HepG2 (cell line): ENCODE measurements at regions not wholly inside any gene's neighbourhood (a gene's known extent, or its start where the extent isn't known, plus 50 kb on each side); places are given as distances from the start of the nearest gene placed in this dataset.

ENCODE experiments used
- ATAC-seq: fragments of 200-7000 bp; cut with Tn5 transposase; 3 replicates; pipeline ENCODE4 v1.9.1; 2020; ENCODE audit warnings: mild to moderate bottlenecking, moderate library complexity
- BruUV-seq: library from RNA; stranded (reverse); fragments of 400-500 nt; replicated peaks from 2 replicates; lab custom pipeline; 2021; lab: Mats Ljungman, UMichigan
- CTCF ChIA-PET: fragments of 300-600 bp; formaldehyde crosslinking; extraction: SDS; loops from one replicate; lab custom pipeline; 2021; ENCODE audit warnings: low total read pairs, inconsistent platforms, low intra/inter-chr PET ratio; lab: Yijun Ruan, JAX
- POLR2A ChIA-PET: fragments of 350-600 bp; sonication (Branson Sonifier 250); formaldehyde crosslinking; loops from one replicate; lab custom pipeline; 2020; ENCODE audit warnings: antibody characterized with exemption, inconsistent platforms; lab: Yijun Ruan, JAX
- DNase-seq: peaks from one replicate; pipeline ENCODE4 v3.0.0-alpha.2; 2015; ENCODE audit warnings: low spot score
- FAIRE-seq: peaks from 3 replicates; lab custom pipeline; 2011; peaks lifted over from hg19 to GRCh38; lab: Jason Lieb, UNC
- H2AFZ ChIP-seq: one replicate; pipeline ENCODE4 v1.6.1; 2011; ENCODE audit warnings: low read length, inconsistent platforms
- H3K27ac ChIP-seq: fragments of 300-600 bp; 3 replicates; pipeline ENCODE4 v1.8.0; 2011; ENCODE audit warnings: mixed run types, mild to moderate bottlenecking, mixed read lengths, low read length, inconsistent platforms; ENCODE audit not compliant: insufficient read depth; ENCODE audit errors: extremely low read length
- H3K27me3 ChIP-seq, 2 experiments: fragments of 200-600 bp in 1 of 2; 2 replicates in 1 of 2; 3 replicates in 1 of 2; pipeline versions ENCODE4 v1.6.0 to v1.8.0; 2011; ENCODE audit warnings: low read length in 2 of 2, mild to moderate bottlenecking in 2 of 2, moderate library complexity in 2 of 2, inconsistent platforms in 1 of 2; ENCODE audit not compliant: insufficient read depth in 2 of 2, control insufficient read depth in 1 of 2
- H3K36me3 ChIP-seq, 2 experiments: fragments of 200-600 bp in 1 of 2; replicated peaks in 1 of 2; 2 replicates in 1 of 2; 3 replicates in 1 of 2; pipeline versions ENCODE4 v1.5.1 to v1.8.0; 2011; ENCODE audit warnings: low read length in 2 of 2, inconsistent platforms in 1 of 2; ENCODE audit not compliant: insufficient read depth in 2 of 2, control insufficient read depth in 1 of 2
- H3K4me1 ChIP-seq: 2 replicates; pipeline ENCODE4 v1.5.1; 2012; ENCODE audit warnings: low read length, inconsistent platforms; ENCODE audit not compliant: insufficient read depth
- H3K4me2 ChIP-seq: 2 replicates; pipeline ENCODE4 v1.6.0; 2011; ENCODE audit warnings: low read depth, low read length, inconsistent platforms
- H3K4me3 ChIP-seq, 3 experiments: fragments of 200-600 bp in 1 of 3; sonication (generic), shearing (Covaris generic) in 1 of 3; replicated peaks in 1 of 3; 2 replicates each; pipeline ENCODE4 v1.5.1; 2011 to 2016; ENCODE audit warnings: low read length in 3 of 3, inconsistent platforms in 2 of 3, low read depth in 2 of 3, mild to moderate bottlenecking in 2 of 3, control low read depth in 1 of 3, mixed read lengths in 1 of 3; ENCODE audit not compliant: insufficient read depth in 1 of 3
- H3K79me2 ChIP-seq: one replicate; pipeline ENCODE4 v1.6.1; 2011; ENCODE audit warnings: low read length, inconsistent platforms; ENCODE audit not compliant: insufficient read depth
- H3K9ac ChIP-seq: 2 replicates; pipeline ENCODE4 v1.6.0; 2011; ENCODE audit warnings: mild to moderate bottlenecking, low read depth, low read length, inconsistent platforms; ENCODE audit not compliant: insufficient read depth
- H3K9me3 ChIP-seq: 2 replicates; pipeline ENCODE4 v1.5.1; 2012; ENCODE audit warnings: mild to moderate bottlenecking, low read length
- H4K20me1 ChIP-seq: 2 replicates; pipeline ENCODE4 v1.6.0; 2011; ENCODE audit warnings: inconsistent platforms, mild to moderate bottlenecking, low read length, moderate library complexity; ENCODE audit not compliant: insufficient read depth
- CBX1 ChIP-seq: IDR thresholded peaks from one replicate; pipeline ENCODE4 v1.6.1; 2016; ENCODE audit warnings: antibody characterized with exemption, low read depth
- HNRNPK ChIP-seq: fragments of 200-400 bp; formaldehyde crosslinking; IDR thresholded peaks from 2 replicates; pipeline ENCODE4 v1.6.1; 2018; ENCODE audit warnings: low read length, low read depth, moderate library complexity, mild to moderate bottlenecking; ENCODE audit not compliant: poor library complexity, severe bottlenecking
- MYC ChIP-seq: sonication (generic); formaldehyde crosslinking; IDR thresholded peaks from 2 replicates; pipeline ENCODE4 v1.9.0; 2021; ENCODE audit warnings: missing genetic modification reagents, borderline replicate concordance
- PHF5A ChIP-seq: IDR thresholded peaks from one replicate; pipeline ENCODE4 v1.6.1; 2018; ENCODE audit warnings: low read depth, missing genetic modification reagents; ENCODE audit not compliant: unreplicated experiment
- SMC3 ChIP-seq: IDR thresholded peaks from 2 replicates; pipeline ENCODE4 v1.6.1; 2011; ENCODE audit warnings: low read length, improper control_type of control experiment
- STAG1 ChIP-seq: sonication (generic); formaldehyde crosslinking; IDR thresholded peaks from 2 replicates; pipeline ENCODE4 v1.4.0; 2020; ENCODE audit warnings: missing genetic modification reagents
- STAT5B ChIP-seq: sonication (generic); formaldehyde crosslinking; IDR thresholded peaks from 2 replicates; pipeline ENCODE4 v1.4.0; 2020; ENCODE audit warnings: missing genetic modification reagents
- ZBTB20 ChIP-seq: sonication (generic); formaldehyde crosslinking; IDR thresholded peaks from 2 replicates; pipeline ENCODE4 v1.8.1; 2023; ENCODE audit warnings: missing genetic modification reagents, low read depth, mild to moderate bottlenecking, borderline replicate concordance
- ZNF230 ChIP-seq: sonication (generic); formaldehyde crosslinking; IDR thresholded peaks from 2 replicates; pipeline ENCODE4 v1.4.0; 2020; ENCODE audit warnings: mild to moderate bottlenecking, missing genetic modification reagents
- ZNF367 ChIP-seq: sonication (generic); formaldehyde crosslinking; IDR thresholded peaks from 2 replicates; pipeline ENCODE4 v1.4.0; 2020; ENCODE audit warnings: missing genetic modification reagents, borderline replicate concordance
- ZNF83 ChIP-seq: sonication (generic); formaldehyde crosslinking; IDR thresholded peaks from 2 replicates; pipeline ENCODE4 v1.4.0; 2020; ENCODE audit warnings: missing genetic modification reagents, mild to moderate bottlenecking, borderline replicate concordance
- WGBS: methylation state at CpG from one replicate; pipeline ENCODE4 v1.1.6; 2017; ENCODE audit warnings: low lambda C conversion rate; 5-methylcytosine and 5-hydroxymethylcytosine counted together
- in situ Hi-C: cut with HindIII; loops from 2 replicates; pipeline ENCODE4 v1.10.0; 2017; ENCODE audit warnings: low pct_unique_long_range_greater_than_20kb; ENCODE audit not compliant: extremely low pct_ligation_motif_present
- intact Hi-C: fragments of 100-400 bp; cut with micrococcal nuclease; formaldehyde crosslinking; loops from one replicate; pipeline ENCODE4 v1.10.0; 2022; ENCODE audit not compliant: unreplicated experiment
- TF ChIP-seq, protein P1 (sequence below): sonication (generic); formaldehyde crosslinking; IDR thresholded peaks from 2 replicates; pipeline ENCODE4 v1.4.0; 2020; ENCODE audit warnings: missing genetic modification reagents, borderline replicate concordance
- TF ChIP-seq, protein P2 (sequence below): sonication (generic); formaldehyde crosslinking; IDR thresholded peaks from 2 replicates; pipeline ENCODE4 v1.5.0; 2020; ENCODE audit warnings: mild to moderate bottlenecking, missing genetic modification reagents, moderate library complexity
- TF ChIP-seq, protein P3 (sequence below): sonication (generic); formaldehyde crosslinking; IDR thresholded peaks from 2 replicates; pipeline ENCODE4 v1.8.0; 2023; ENCODE audit warnings: mild to moderate bottlenecking, missing genetic modification reagents
- TF ChIP-seq, protein P4 (sequence below): sonication (generic); formaldehyde crosslinking; IDR thresholded peaks from 2 replicates; pipeline ENCODE4 v1.4.0; 2020; ENCODE audit warnings: mild to moderate bottlenecking, missing genetic modification reagents
- TF ChIP-seq, protein P5 (sequence below): sonication (generic); formaldehyde crosslinking; conservative IDR thresholded peaks from 2 replicates; pipeline ENCODE4 v1.4.0; 2020; ENCODE audit warnings: missing genetic modification reagents

DNA sequence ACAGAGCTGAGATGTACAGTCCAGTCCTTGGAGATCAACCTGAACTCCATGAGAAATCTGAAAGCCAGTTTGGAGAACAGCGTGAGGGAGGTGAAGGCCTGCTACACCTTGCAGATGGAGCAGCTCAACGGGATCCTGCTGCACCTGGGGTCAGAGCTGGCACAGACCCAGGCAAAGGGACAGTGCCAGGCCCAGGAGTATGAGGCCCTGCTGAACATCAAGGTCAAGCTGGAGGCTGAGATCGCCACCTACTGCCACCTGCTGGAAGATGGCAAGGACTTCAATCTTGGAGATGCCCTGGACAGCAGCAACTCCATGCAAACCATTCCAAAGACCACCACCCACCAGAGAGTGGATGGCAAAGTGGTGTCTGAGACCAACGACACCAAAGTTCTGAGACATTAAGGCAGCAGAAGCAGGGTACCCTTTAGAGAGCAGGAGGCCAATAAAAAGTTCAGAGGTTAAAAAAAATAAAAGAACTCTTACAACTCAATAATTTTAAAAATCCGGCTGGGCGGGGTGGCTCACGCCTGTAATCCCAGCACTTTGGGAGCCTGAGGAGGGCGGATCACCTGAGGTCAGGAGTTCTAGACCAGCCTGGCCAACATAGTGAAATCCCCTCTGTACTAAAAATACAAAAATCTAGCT is 69.9 kb upstream of the RTL6 start:
- POLR2A ChIA-PET = no interaction called here
- CTCF ChIA-PET = no interaction called here
- in situ Hi-C loops = no loop called here
- Histone ChIP-seq H3K27me3 (peaks cover 2 to 32% of the 10 kb centered on the region in 2 experiments; a peak in 4 of 5 replicates), H4K20me1 (no peaks in the 10 kb centered on the region), H3K9ac (no peak overlapping the region), H3K4me3 (no peak overlapping the region), H3K27ac (no peak overlapping the region), H3K79me2 (no peaks in the 10 kb centered on the region), H2AFZ (no peak overlapping the region), H3K4me2 (no peak overlapping the region), H3K36me3 (no peaks in the 10 kb centered on the region), H3K9me3 (no peaks in the 10 kb centered on the region), H3K4me1 (no peaks in the 10 kb centered on the region)
- 18% methylated on average over 8 of the region's 8 CpGs for WGBS
- DNase-seq = peak; percentile 45
- no peak for ATAC-seq
- intact Hi-C loops = no loop called here
- BruUV-seq = no TSS peak
- FAIRE-seq = no peak
- TF ChIP-seq ZNF83 = no peak
- TF ChIP-seq, protein P1, sequence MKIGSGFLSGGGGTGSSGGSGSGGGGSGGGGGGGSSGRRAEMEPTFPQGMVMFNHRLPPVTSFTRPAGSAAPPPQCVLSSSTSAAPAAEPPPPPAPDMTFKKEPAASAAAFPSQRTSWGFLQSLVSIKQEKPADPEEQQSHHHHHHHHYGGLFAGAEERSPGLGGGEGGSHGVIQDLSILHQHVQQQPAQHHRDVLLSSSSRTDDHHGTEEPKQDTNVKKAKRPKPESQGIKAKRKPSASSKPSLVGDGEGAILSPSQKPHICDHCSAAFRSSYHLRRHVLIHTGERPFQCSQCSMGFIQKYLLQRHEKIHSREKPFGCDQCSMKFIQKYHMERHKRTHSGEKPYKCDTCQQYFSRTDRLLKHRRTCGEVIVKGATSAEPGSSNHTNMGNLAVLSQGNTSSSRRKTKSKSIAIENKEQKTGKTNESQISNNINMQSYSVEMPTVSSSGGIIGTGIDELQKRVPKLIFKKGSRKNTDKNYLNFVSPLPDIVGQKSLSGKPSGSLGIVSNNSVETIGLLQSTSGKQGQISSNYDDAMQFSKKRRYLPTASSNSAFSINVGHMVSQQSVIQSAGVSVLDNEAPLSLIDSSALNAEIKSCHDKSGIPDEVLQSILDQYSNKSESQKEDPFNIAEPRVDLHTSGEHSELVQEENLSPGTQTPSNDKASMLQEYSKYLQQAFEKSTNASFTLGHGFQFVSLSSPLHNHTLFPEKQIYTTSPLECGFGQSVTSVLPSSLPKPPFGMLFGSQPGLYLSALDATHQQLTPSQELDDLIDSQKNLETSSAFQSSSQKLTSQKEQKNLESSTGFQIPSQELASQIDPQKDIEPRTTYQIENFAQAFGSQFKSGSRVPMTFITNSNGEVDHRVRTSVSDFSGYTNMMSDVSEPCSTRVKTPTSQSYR (CRISPR knock-in tag) = no peak
- TF ChIP-seq PHF5A = no peak
- TF ChIP-seq, protein P2, sequence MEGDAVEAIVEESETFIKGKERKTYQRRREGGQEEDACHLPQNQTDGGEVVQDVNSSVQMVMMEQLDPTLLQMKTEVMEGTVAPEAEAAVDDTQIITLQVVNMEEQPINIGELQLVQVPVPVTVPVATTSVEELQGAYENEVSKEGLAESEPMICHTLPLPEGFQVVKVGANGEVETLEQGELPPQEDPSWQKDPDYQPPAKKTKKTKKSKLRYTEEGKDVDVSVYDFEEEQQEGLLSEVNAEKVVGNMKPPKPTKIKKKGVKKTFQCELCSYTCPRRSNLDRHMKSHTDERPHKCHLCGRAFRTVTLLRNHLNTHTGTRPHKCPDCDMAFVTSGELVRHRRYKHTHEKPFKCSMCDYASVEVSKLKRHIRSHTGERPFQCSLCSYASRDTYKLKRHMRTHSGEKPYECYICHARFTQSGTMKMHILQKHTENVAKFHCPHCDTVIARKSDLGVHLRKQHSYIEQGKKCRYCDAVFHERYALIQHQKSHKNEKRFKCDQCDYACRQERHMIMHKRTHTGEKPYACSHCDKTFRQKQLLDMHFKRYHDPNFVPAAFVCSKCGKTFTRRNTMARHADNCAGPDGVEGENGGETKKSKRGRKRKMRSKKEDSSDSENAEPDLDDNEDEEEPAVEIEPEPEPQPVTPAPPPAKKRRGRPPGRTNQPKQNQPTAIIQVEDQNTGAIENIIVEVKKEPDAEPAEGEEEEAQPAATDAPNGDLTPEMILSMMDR (CRISPR knock-in tag) = peak; percentile 72
- TF ChIP-seq ZNF230 = no peak
- no peak for TF ChIP-seq HNRNPK
- TF ChIP-seq, protein P3, sequence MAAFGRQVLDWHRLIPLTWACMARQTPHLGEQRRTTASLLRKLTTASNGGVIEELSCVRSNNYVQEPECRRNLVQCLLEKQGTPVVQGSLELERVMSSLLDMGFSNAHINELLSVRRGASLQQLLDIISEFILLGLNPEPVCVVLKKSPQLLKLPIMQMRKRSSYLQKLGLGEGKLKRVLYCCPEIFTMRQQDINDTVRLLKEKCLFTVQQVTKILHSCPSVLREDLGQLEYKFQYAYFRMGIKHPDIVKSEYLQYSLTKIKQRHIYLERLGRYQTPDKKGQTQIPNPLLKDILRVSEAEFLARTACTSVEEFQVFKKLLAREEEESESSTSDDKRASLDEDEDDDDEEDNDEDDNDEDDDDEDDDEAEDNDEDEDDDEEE (CRISPR knock-in tag) = no peak
- no peak for TF ChIP-seq ZBTB20 (CRISPR knock-in tag)
- peak; percentile 52 for TF ChIP-seq STAG1 (CRISPR knock-in tag)
- no peak for TF ChIP-seq STAT5B (CRISPR knock-in tag)
- peak; percentile 8; the same call in 1 of the 2 replicates for TF ChIP-seq SMC3
- no peak for TF ChIP-seq MYC (CRISPR knock-in tag)
- no peak for TF ChIP-seq ZNF367
- TF ChIP-seq, protein P4, sequence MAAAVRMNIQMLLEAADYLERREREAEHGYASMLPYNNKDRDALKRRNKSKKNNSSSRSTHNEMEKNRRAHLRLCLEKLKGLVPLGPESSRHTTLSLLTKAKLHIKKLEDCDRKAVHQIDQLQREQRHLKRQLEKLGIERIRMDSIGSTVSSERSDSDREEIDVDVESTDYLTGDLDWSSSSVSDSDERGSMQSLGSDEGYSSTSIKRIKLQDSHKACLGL = no peak
- TF ChIP-seq, protein P5, sequence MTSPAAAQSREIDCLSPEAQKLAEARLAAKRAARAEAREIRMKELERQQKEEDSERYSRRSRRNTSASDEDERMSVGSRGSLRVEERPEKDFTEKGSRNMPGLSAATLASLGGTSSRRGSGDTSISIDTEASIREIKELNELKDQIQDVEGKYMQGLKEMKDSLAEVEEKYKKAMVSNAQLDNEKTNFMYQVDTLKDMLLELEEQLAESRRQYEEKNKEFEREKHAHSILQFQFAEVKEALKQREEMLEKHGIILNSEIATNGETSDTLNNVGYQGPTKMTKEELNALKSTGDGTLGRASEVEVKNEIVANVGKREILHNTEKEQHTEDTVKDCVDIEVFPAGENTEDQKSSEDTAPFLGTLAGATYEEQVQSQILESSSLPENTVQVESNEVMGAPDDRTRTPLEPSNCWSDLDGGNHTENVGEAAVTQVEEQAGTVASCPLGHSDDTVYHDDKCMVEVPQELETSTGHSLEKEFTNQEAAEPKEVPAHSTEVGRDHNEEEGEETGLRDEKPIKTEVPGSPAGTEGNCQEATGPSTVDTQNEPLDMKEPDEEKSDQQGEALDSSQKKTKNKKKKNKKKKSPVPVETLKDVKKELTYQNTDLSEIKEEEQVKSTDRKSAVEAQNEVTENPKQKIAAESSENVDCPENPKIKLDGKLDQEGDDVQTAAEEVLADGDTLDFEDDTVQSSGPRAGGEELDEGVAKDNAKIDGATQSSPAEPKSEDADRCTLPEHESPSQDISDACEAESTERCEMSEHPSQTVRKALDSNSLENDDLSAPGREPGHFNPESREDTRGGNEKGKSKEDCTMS = no peak
- TF ChIP-seq CBX1 = no peak
